ENCODE measurements at regions not wholly inside any gene's neighbourhood (a gene's known extent, or its start where the extent isn't known, plus 50 kb on each side); places are given as distances from the start of the nearest gene placed in this dataset.

GRCh38 chr20:48493966-48494365, 333.8 kb downstream of the PREX1 start:
- ATAC-seq (no peak), DNase-seq (ENCODE audit: low spot score) (no peak)
- Mint-ChIP-seq H3K36me3 (no peaks in the 10 kb centered on the region), H3K9me3 (no peaks in the 10 kb centered on the region), H3K4me1 (no peaks in the 10 kb centered on the region), H3K4me3 (no peak overlapping the region), H3K27me3 (ENCODE audit: low read depth) (no peaks in the 10 kb centered on the region), H3K27ac (no peak overlapping the region)
- ChIA-PET POLR2A (no interaction called here), CTCF (no interaction called here)
- TF ChIP-seq CREM (CRISPR knock-in tag; IDR thresholded peaks at IDR 0.05) (no peak), NR2C2 (CRISPR knock-in tag; IDR thresholded peaks at IDR 0.05) (no peak), FOXP1 (CRISPR knock-in tag; IDR thresholded peaks at IDR 0.05; ENCODE audit: borderline replicate concordance) (no peak), ZNF512 (CRISPR knock-in tag; IDR thresholded peaks at IDR 0.05; ENCODE audit: borderline replicate concordance) (no peak), AFF4 (CRISPR knock-in tag; IDR thresholded peaks at IDR 0.05; ENCODE audit: borderline replicate concordance) (no peak), AR (CRISPR knock-in tag; IDR thresholded peaks at IDR 0.05) (no peak), ZNF317 (CRISPR knock-in tag; IDR thresholded peaks at IDR 0.05; ENCODE audit: borderline replicate concordance, low read depth) (no peak), EMX1 (CRISPR knock-in tag; IDR thresholded peaks at IDR 0.05) (no peak), CTCF (IDR thresholded peaks at IDR 0.05) (no peak), ATF6 (CRISPR knock-in tag; IDR thresholded peaks at IDR 0.05) (no peak), USF1 (CRISPR knock-in tag; IDR thresholded peaks at IDR 0.05) (no peak), GRHL2 (CRISPR knock-in tag; IDR thresholded peaks at IDR 0.05; ENCODE audit: insufficient replicate concordance, severe bottlenecking) (no peak), HMGXB4 (CRISPR knock-in tag; IDR thresholded peaks at IDR 0.05) (no peak), IRF1 (CRISPR knock-in tag; IDR thresholded peaks at IDR 0.05) (no peak), CDX4 (CRISPR knock-in tag; IDR thresholded peaks at IDR 0.05; ENCODE audit: borderline replicate concordance) (no peak), ARID4B (CRISPR knock-in tag; IDR thresholded peaks at IDR 0.05; ENCODE audit: borderline replicate concordance) (no peak)
